Heart right ventricle (tissue), 16 donors: ENCODE measurements at regions not wholly inside any gene's neighbourhood (a gene's known extent, or its start where the extent isn't known, plus 50 kb on each side); places are given as distances from the start of the nearest gene placed in this dataset.

Source experiments
- ATAC-seq, 8 donors: fragments of 200-7000 bp; cut with Tn5 transposase; one replicate each; pipeline ENCODE4 v1.9.1; 2020; ENCODE audit warnings: mild to moderate bottlenecking in 8 of 8, moderate library complexity in 8 of 8, moderate number of reproducible peaks in 1 of 8
- DNase-seq, 2 donors: peaks; one replicate each; pipeline ENCODE4 v3.0.0-alpha.2; 2020
- H3K27ac ChIP-seq, 10 donors: fragments of 200-600 bp; sonication (generic) in 2 of 10; one replicate each; pipeline versions ENCODE4 v1.5.0 to v1.8.0; 2020 to 2022; ENCODE audit warnings: mild to moderate bottlenecking in 3 of 10
- H3K27me3 ChIP-seq, 7 donors: fragments of 200-600 bp; one replicate each; pipeline ENCODE4 v1.8.0; 2021 to 2022; ENCODE audit warnings: mild to moderate bottlenecking in 2 of 7
- H3K36me3 ChIP-seq, 9 donors: fragments of 200-600 bp; sonication (generic) in 1 of 9; one replicate each; pipeline versions ENCODE4 v1.5.0 to v1.8.0; 2020 to 2022; ENCODE audit warnings: mild to moderate bottlenecking in 2 of 9
- H3K4me1 ChIP-seq, 9 donors: fragments of 200-600 bp; sonication (generic) in 1 of 9; one replicate each; pipeline versions ENCODE4 v1.5.0 to v1.8.0; 2020 to 2022; ENCODE audit warnings: mild to moderate bottlenecking in 4 of 9
- H3K4me3 ChIP-seq, 10 donors: fragments of 200-600 bp; sonication (generic) in 2 of 10; one replicate each; pipeline versions ENCODE4 v1.5.0 to v1.8.0; 2020 to 2022; ENCODE audit warnings: mild to moderate bottlenecking in 7 of 10, moderate library complexity in 2 of 10
- H3K9me3 ChIP-seq, 11 donors: fragments of 200-600 bp in 10 of 11; sonication (generic) in 2 of 11; one replicate each; pipeline versions ENCODE4 v1.5.0 to v1.8.0; 2013 to 2022; ENCODE audit warnings: mild to moderate bottlenecking in 2 of 11, control low read depth in 1 of 11, moderate library complexity in 1 of 11
- WGBS, 2 donors: extraction: QIAGEN DNeasy Blood & Tissue Kit; methylation state at CpG; one replicate each; pipeline ENCODE4 v1.1.7; 2013; ENCODE audit warnings: inconsistent platforms in 1 of 2; 5-methylcytosine and 5-hydroxymethylcytosine counted together
- intact Hi-C, 10 donors: fragments of 100-400 bp; cut with DNase I; formaldehyde crosslinking; loops; one replicate each; pipeline versions ENCODE4 v1.11.1 to v1.14.2; 2022
- TF ChIP-seq, protein P1 (sequence below), 9 donors: fragments of 200-600 bp; sonication (generic) in 2 of 9; IDR thresholded peaks; one replicate each; pipeline versions ENCODE4 v1.5.0 to v1.8.0; 2021 to 2022; ENCODE audit warnings: antibody characterized with exemption in 9 of 9, mild to moderate bottlenecking in 5 of 9, moderate library complexity in 1 of 9
- donor health status: Arrhythmogenic right ventricular cardiomyopathy.
- donor health status: ischemic (EF 13 %, LVEDD 7.1; RV severe dilation, severe dysfunction).
- donor health status: healthy with polysubstance abuse.
- donor health status: DM: no; HTN: yes; CAD: no.
- donor health status: DM: no; HTN: no; CAD: no.
- donor health status: ischemic (EF 25% LVEDD 6.9; RV normal size, moderate dysfunction).
- donor health status: ischemic (EF 25% LVEDD 5.7; RV mildly dilated, moderate dysfunction).
- donor health status: healthy.
- donor health status: DM: yes; HTN: yes; CAD: no.
- donor health status: Ischemic cardiomyopathy.
- donor health status: ischemic (EF 35%, LVEDD 5.7; RV mildly dilated, moderate dysfunction).
- donor health status: nonischemic (EF 11% LVEDD 7.7; RV severe dilation, severe dysfunction).
- donor health status: DM: yes; HTN: yes; CAD: no.
- donor health status: PGD.
- donor health status: ischemic (EF 29% LVEDD 5.4; RV normal size, mild dysfunction).
- donor health status: nonischemic (EF 23%, LVEDD 6.1; RV moderate dilation, normal function).

DNA sequence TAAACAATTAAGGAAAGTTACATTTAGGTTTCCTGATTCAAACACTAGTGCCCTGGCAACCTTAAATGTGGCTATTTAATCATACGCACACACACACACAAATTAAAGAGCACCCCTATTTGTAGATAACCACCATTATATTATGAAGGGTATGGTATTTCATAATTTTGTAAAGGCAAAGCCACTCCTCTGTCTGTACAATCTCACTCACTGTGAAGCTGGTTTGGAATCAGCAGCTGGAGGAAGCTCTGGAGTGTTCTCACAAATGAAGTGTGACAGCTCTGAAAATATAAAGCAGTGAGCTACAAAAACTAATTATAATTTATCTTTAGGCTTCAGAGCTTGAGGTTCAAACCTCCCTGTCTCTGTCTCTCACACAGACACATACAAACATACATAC lies 57.9 kb upstream of the KCNJ16 start:
- DNase-seq (no peak), ATAC-seq (no peak)
- Histone ChIP-seq H3K36me3 (no peaks in the 10 kb centered on the region), H3K27me3 (no peaks in the 10 kb centered on the region), H3K4me1 (peaks cover 0 to 10% (median 4%) of the 10 kb centered on the region in 9 donors), H3K9me3 (no peaks in the 10 kb centered on the region), H3K4me3 (no peak overlapping the region), H3K27ac (no peak overlapping the region)
- intact Hi-C loops, result no loop called here
- 93 to 95% methylated on average over 1 of the region's 1 CpG for WGBS, 2 donors
- TF ChIP-seq, protein P1, sequence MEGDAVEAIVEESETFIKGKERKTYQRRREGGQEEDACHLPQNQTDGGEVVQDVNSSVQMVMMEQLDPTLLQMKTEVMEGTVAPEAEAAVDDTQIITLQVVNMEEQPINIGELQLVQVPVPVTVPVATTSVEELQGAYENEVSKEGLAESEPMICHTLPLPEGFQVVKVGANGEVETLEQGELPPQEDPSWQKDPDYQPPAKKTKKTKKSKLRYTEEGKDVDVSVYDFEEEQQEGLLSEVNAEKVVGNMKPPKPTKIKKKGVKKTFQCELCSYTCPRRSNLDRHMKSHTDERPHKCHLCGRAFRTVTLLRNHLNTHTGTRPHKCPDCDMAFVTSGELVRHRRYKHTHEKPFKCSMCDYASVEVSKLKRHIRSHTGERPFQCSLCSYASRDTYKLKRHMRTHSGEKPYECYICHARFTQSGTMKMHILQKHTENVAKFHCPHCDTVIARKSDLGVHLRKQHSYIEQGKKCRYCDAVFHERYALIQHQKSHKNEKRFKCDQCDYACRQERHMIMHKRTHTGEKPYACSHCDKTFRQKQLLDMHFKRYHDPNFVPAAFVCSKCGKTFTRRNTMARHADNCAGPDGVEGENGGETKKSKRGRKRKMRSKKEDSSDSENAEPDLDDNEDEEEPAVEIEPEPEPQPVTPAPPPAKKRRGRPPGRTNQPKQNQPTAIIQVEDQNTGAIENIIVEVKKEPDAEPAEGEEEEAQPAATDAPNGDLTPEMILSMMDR (IDR thresholded peaks at IDR 0.05), result no peak

DNA sequence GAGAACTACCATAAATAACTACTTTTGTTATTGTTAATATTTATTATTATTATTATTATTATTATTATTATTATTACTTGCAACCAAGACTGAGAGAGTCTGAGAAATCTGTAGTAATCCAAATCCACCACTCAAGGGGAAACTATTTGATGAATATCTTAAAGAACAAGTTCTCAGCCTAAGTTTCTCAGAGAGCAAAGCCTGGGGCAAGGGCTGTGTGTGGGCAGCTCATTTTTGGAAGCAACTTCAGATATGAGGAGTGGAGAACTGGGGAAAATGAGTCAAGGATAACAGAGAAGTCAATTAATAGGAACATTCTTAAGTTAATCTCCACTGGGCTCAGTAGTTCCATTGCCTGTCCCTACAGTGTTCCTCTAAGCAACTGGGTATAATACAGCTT lies 57.1 kb upstream of the KCNJ16 start:
- no peak for ATAC-seq
- TF ChIP-seq, protein P1 (IDR thresholded peaks at IDR 0.05), result no peak

DNA sequence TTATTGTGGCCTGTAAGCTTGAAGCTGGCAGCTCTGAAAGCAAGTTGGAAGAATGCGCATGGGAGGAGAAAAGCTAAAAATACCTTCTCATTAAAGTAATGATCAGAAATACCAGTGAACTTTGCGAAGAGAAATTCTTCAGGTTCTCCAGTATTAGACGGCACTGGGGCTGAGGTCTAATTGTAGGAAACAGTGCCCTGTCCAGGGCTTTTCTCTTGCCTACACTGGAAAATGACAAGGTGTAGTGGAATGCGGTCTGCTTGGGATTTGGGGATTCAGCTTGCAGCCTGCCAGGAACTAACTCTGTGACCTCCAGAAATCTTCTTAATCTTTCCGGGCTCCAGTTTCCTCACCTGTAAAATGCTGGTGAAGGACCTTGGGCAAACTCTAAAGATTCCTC lies 53.3 kb upstream of the KCNJ16 start:
- Histone ChIP-seq H3K27me3 (no peaks in the 10 kb centered on the region), H3K4me3 (no peak overlapping the region), H3K9me3 (no peaks in the 10 kb centered on the region), H3K36me3 (no peaks in the 10 kb centered on the region), H3K27ac (no peak overlapping the region), H3K4me1 (peaks cover 0 to 13% (median 8%) of the 10 kb centered on the region in 9 donors)
- intact Hi-C loops, result no loop called here
- TF ChIP-seq, protein P1 (IDR thresholded peaks at IDR 0.05), result no peak
- DNase-seq, result no peak
- peak in 2 of 8 donors; percentile 46 to 58 for ATAC-seq
- WGBS, 2 donors, result 51 to 64% methylated on average over 5 of the region's 5 CpGs

More for the DNA sequence above, 57.1 kb upstream of the KCNJ16 start:
- intact Hi-C loops, result no loop called here
- no peak for DNase-seq
- H3K4me3 ChIP-seq, result no peak overlapping the region
- peaks cover 0 to 13% (median 8%) of the 10 kb centered on the region in 9 donors for H3K4me1 ChIP-seq
- no peaks in the 10 kb centered on the region for H3K36me3 ChIP-seq
- no peak overlapping the region for H3K27ac ChIP-seq
- no peaks in the 10 kb centered on the region for H3K9me3 ChIP-seq
- no peaks in the 10 kb centered on the region for H3K27me3 ChIP-seq

DNA sequence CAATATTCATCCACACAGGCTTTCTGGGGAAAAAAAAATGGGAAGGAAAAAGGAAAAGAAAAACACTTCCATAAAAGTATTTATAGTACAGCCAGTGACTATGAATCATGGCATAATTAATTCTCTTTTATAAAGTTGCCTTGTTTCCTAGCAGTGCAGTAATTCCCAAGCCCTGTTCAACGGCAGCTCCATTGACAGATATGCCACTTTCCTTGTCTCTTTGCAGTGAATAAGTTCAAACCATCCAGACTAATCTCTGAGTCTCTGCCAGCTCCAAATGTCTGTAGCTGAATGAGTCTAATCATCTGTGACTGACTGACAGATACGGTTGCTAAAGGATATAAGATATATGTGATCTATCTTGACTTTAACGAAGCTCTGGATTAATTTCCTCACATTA lies 52.9 kb upstream of the KCNJ16 start:
- Histone ChIP-seq H3K9me3 (no peaks in the 10 kb centered on the region), H3K36me3 (no peaks in the 10 kb centered on the region), H3K27me3 (no peaks in the 10 kb centered on the region), H3K27ac (no peak overlapping the region), H3K4me3 (no peak overlapping the region), H3K4me1 (peaks cover 0 to 13% (median 8%) of the 10 kb centered on the region in 9 donors)
- TF ChIP-seq, protein P1 (IDR thresholded peaks at IDR 0.05), result no peak
- DNase-seq (no peak), ATAC-seq (peak in 1 of 8 donors; percentile 21)
- intact Hi-C loops, result no loop called here
- 23 to 25% methylated on average over 3 of the region's 3 CpGs for WGBS, 2 donors
